ACC112 (cell line): ENCODE measurements at regions not wholly inside any gene's neighbourhood (a gene's known extent, or its start where the extent isn't known, plus 50 kb on each side); places are given as distances from the start of the nearest gene placed in this dataset.
"Not testable (repeated sequence)": the region's sequence is repeated elsewhere in the genome, so short reads cannot be mapped to it uniquely, and the experiment has no call there.

Source experiments
- H2AFZ ChIP-seq: fragments of 200-600 bp; sonication (generic); one replicate; pipeline ENCODE4 v1.6.0; 2017; ENCODE audit warnings: antibody characterized with exemption, low read length; ENCODE audit not compliant: unreplicated experiment
- H3K27ac ChIP-seq: fragments of 200-600 bp; sonication (generic); 2 replicates; pipeline ENCODE4 v1.5.1; 2014; ENCODE audit warnings: low read depth, mild to moderate bottlenecking, antibody characterized with exemption, low read length, moderate library complexity
- H3K27me3 ChIP-seq: fragments of 200-600 bp; sonication (generic); 2 replicates; pipeline ENCODE4 v1.6.1; 2014; ENCODE audit warnings: mild to moderate bottlenecking, antibody characterized with exemption, low read length, moderate library complexity, mixed read lengths; ENCODE audit not compliant: insufficient read depth
- H3K36me3 ChIP-seq: fragments of 200-600 bp; sonication (generic); 2 replicates; pipeline ENCODE4 v1.6.1; 2016; ENCODE audit warnings: mild to moderate bottlenecking, antibody characterized with exemption, low read length, moderate library complexity, mixed read lengths; ENCODE audit not compliant: insufficient read depth
- H3K4me1 ChIP-seq: fragments of 200-600 bp; sonication (generic); one replicate; pipeline ENCODE4 v1.6.1; 2016; ENCODE audit warnings: low read length, mixed read lengths; ENCODE audit not compliant: insufficient read depth, unreplicated experiment, control insufficient read depth
- H3K4me3 ChIP-seq: fragments of 200-600 bp; sonication (generic); 2 replicates; pipeline ENCODE4 v1.5.1; 2014; ENCODE audit warnings: mild to moderate bottlenecking, low read depth, low read length
- H3K79me2 ChIP-seq: fragments of 200-600 bp; sonication (generic); one replicate; pipeline ENCODE4 v1.6.0; 2016; ENCODE audit warnings: low read length; ENCODE audit not compliant: control insufficient read depth, unreplicated experiment, insufficient read depth

GRCh38 chr1:173342736-173343135 is 134.4 kb upstream of the PRDX6 start:
- peaks cover 9% of the 10 kb centered on the region for H3K4me1 ChIP-seq
- H2AFZ ChIP-seq = no peak overlapping the region
- no peaks in the 10 kb centered on the region for H3K79me2 ChIP-seq
- H3K36me3 ChIP-seq = no peaks in the 10 kb centered on the region
- no peak overlapping the region for H3K4me3 ChIP-seq
- H3K27ac ChIP-seq = no peak overlapping the region
- no peaks in the 10 kb centered on the region for H3K27me3 ChIP-seq

GRCh38 chr1:173344034-173344743 is 132.9 kb upstream of the PRDX6 start:
- Histone ChIP-seq H3K79me2 (no peaks in the 10 kb centered on the region), H2AFZ (no peak overlapping the region), H3K36me3 (no peaks in the 10 kb centered on the region), H3K4me3 (no peak overlapping the region), H3K4me1 (peaks cover 9% of the 10 kb centered on the region), H3K27me3 (no peaks in the 10 kb centered on the region), H3K27ac (no peak overlapping the region)

GRCh38 chr1:173347282-173347818 is 129.8 kb upstream of the PRDX6 start:
- Histone ChIP-seq H3K4me1 (no peaks in the 10 kb centered on the region), H3K4me3 (no peak overlapping the region), H2AFZ (no peak overlapping the region), H3K27ac (no peak overlapping the region), H3K79me2 (no peaks in the 10 kb centered on the region), H3K27me3 (no peaks in the 10 kb centered on the region), H3K36me3 (no peaks in the 10 kb centered on the region)

- H2AFZ ChIP-seq, H3K27me3 ChIP-seq, H3K79me2 ChIP-seq, H3K4me3 ChIP-seq, H3K4me1 ChIP-seq, H3K27ac ChIP-seq, H3K36me3 ChIP-seq: not testable (repeated sequence)
Measured at GRCh38 chr1:173352635-173353034, 124.5 kb upstream of the PRDX6 start.

- Histone ChIP-seq H3K27me3 (no peaks in the 10 kb centered on the region), H3K79me2 (no peaks in the 10 kb centered on the region), H3K4me3 (no peak overlapping the region), H3K4me1 (no peaks in the 10 kb centered on the region), H2AFZ (no peak overlapping the region), H3K36me3 (no peaks in the 10 kb centered on the region), H3K27ac (no peak overlapping the region)
Measured at GRCh38 chr1:173353350-173353749, 123.8 kb upstream of the PRDX6 start.

- Histone ChIP-seq H3K27me3 (no peaks in the 10 kb centered on the region), H3K4me1 (no peaks in the 10 kb centered on the region), H3K79me2 (no peaks in the 10 kb centered on the region), H2AFZ (no peak overlapping the region), H3K4me3 (no peak overlapping the region), H3K36me3 (no peaks in the 10 kb centered on the region), H3K27ac (no peak overlapping the region)
Measured at GRCh38 chr1:173354937-173355280, 122.2 kb upstream of the PRDX6 start.

GRCh38 chr1:173355281-173356031 is 121.7 kb upstream of the PRDX6 start:
- no peaks in the 10 kb centered on the region for H3K27me3 ChIP-seq
- H3K4me1 ChIP-seq = no peaks in the 10 kb centered on the region
- H3K36me3 ChIP-seq = no peaks in the 10 kb centered on the region
- no peak overlapping the region for H2AFZ ChIP-seq
- H3K4me3 ChIP-seq = no peak overlapping the region
- H3K79me2 ChIP-seq = no peaks in the 10 kb centered on the region
- no peak overlapping the region for H3K27ac ChIP-seq

GRCh38 chr1:173356191-173356762 is 120.9 kb upstream of the PRDX6 start:
- H3K4me3 ChIP-seq = no peak overlapping the region
- H3K27me3 ChIP-seq = no peaks in the 10 kb centered on the region
- H3K79me2 ChIP-seq = no peaks in the 10 kb centered on the region
- no peak overlapping the region for H2AFZ ChIP-seq
- no peaks in the 10 kb centered on the region for H3K4me1 ChIP-seq
- no peaks in the 10 kb centered on the region for H3K36me3 ChIP-seq
- no peak overlapping the region for H3K27ac ChIP-seq

- H2AFZ ChIP-seq = no peak overlapping the region
- no peak overlapping the region for H3K4me3 ChIP-seq
- no peaks in the 10 kb centered on the region for H3K36me3 ChIP-seq
- H3K79me2 ChIP-seq = no peaks in the 10 kb centered on the region
- no peaks in the 10 kb centered on the region for H3K27me3 ChIP-seq
- no peak overlapping the region for H3K27ac ChIP-seq
- no peaks in the 10 kb centered on the region for H3K4me1 ChIP-seq
Measured at GRCh38 chr1:173360487-173361063, 116.6 kb upstream of the PRDX6 start.

GRCh38 chr1:173362543-173362942 is 114.6 kb upstream of the PRDX6 start:
- Histone ChIP-seq H3K79me2 (no peaks in the 10 kb centered on the region), H3K36me3 (no peaks in the 10 kb centered on the region), H3K4me3 (no peak overlapping the region), H3K27me3 (no peaks in the 10 kb centered on the region), H3K4me1 (no peaks in the 10 kb centered on the region), H3K27ac (no peak overlapping the region), H2AFZ (no peak overlapping the region)
